ENCODE measurements at regions not wholly inside any gene's neighbourhood (a gene's known extent, or its start where the extent isn't known, plus 50 kb on each side); places are given as distances from the start of the nearest gene placed in this dataset.

GRCh38 chr13:65882810-65883209 is 1347.3 kb downstream of the PCDH9 start:
- no peak for DNase-seq (ENCODE audit: low spot score)

- no peak for DNase-seq (ENCODE audit: low spot score)
Observed at GRCh38 chr13:65881561-65882155, 1348.5 kb downstream of the PCDH9 start.

- DNase-seq (ENCODE audit: low spot score): no peak
Observed at GRCh38 chr13:65875031-65875430, 1355.1 kb downstream of the PCDH9 start.

- no peak for DNase-seq (ENCODE audit: low spot score)
Observed at GRCh38 chr13:65872448-65872847, 1357.7 kb downstream of the PCDH9 start.

GRCh38 chr13:65868884-65869283 is 1361.3 kb downstream of the PCDH9 start:
- DNase-seq (ENCODE audit: low spot score): no peak

GRCh38 chr13:65868099-65868498 is 1362.0 kb downstream of the PCDH9 start:
- DNase-seq (ENCODE audit: low spot score): no peak

GRCh38 chr13:65866138-65866537 is 1364.0 kb downstream of the PCDH9 start:
- no peak for DNase-seq (ENCODE audit: low spot score)

- no peak for DNase-seq (ENCODE audit: low spot score)
Observed at GRCh38 chr13:65865206-65865605, 1364.9 kb downstream of the PCDH9 start.

GRCh38 chr13:65864039-65864438 is 1366.1 kb downstream of the PCDH9 start:
- no peak for DNase-seq (ENCODE audit: low spot score)

GRCh38 chr13:65860306-65860705 is 1369.8 kb downstream of the PCDH9 start:
- DNase-seq (ENCODE audit: low spot score): no peak

- no peak for DNase-seq (ENCODE audit: low spot score)
Observed at GRCh38 chr13:65857942-65858565, 1372.1 kb downstream of the PCDH9 start.

GRCh38 chr13:65856431-65856830 is 1373.7 kb downstream of the PCDH9 start:
- peak; percentile 5 for DNase-seq (ENCODE audit: low spot score)

GRCh38 chr13:65855242-65855805 is 1374.8 kb downstream of the PCDH9 start:
- no peak for DNase-seq (ENCODE audit: low spot score)

- DNase-seq (ENCODE audit: low spot score): no peak
Observed at GRCh38 chr13:65854431-65854830, 1375.7 kb downstream of the PCDH9 start.

- no peak for DNase-seq (ENCODE audit: low spot score)
Observed at GRCh38 chr13:65844266-65844841, 1385.8 kb downstream of the PCDH9 start.

- no peak for DNase-seq (ENCODE audit: low spot score)
Observed at GRCh38 chr13:65843314-65843731, 1386.8 kb downstream of the PCDH9 start.

GRCh38 chr13:65841156-65841555 is 1389.0 kb downstream of the PCDH9 start:
- no peak for DNase-seq (ENCODE audit: low spot score)

GRCh38 chr13:65836066-65836465 is 1394.1 kb downstream of the PCDH9 start:
- DNase-seq (ENCODE audit: low spot score): no peak

- DNase-seq (ENCODE audit: low spot score): no peak
Observed at GRCh38 chr13:65834897-65835296, 1395.2 kb downstream of the PCDH9 start.

- DNase-seq (ENCODE audit: low spot score): no peak
Observed at GRCh38 chr13:65830411-65831205, 1399.5 kb downstream of the PCDH9 start.

GRCh38 chr13:65829241-65830008 is 1400.7 kb downstream of the PCDH9 start:
- no peak for DNase-seq (ENCODE audit: low spot score)

- DNase-seq (ENCODE audit: low spot score): no peak
Observed at GRCh38 chr13:65826657-65827056, 1403.5 kb downstream of the PCDH9 start.

Measured in AG08395 (cell line).